CD4-positive, alpha-beta T cell treated with Interleukin-15 for 1 hour (primary cell): ENCODE measurements at regions not wholly inside any gene's neighbourhood (a gene's known extent, or its start where the extent isn't known, plus 50 kb on each side); places are given as distances from the start of the nearest gene placed in this dataset.

Experiments used
- DNase-seq: peaks from one replicate; pipeline ENCODE4 v3.0.0-alpha.2; 2020

- DNase-seq = no peak
Observed at GRCh38 chr2:425243-425642, 137.4 kb upstream of the ALKAL2 start.

GRCh38 chr2:424306-425171 lies 136.6 kb upstream of the ALKAL2 start:
- DNase-seq = no peak

GRCh38 chr2:423479-423878 lies 135.6 kb upstream of the ALKAL2 start:
- no peak for DNase-seq

GRCh38 chr2:422676-423435 lies 135.0 kb upstream of the ALKAL2 start:
- no peak for DNase-seq

- DNase-seq = no peak
Observed at GRCh38 chr2:421406-421805, 133.5 kb upstream of the ALKAL2 start.

GRCh38 chr2:419687-420317 lies 131.9 kb upstream of the ALKAL2 start:
- peak; percentile 21 for DNase-seq

- no peak for DNase-seq
Observed at GRCh38 chr2:417662-418061, 129.8 kb upstream of the ALKAL2 start.

GRCh38 chr2:417006-417405 lies 129.1 kb upstream of the ALKAL2 start:
- no peak for DNase-seq

- DNase-seq = no peak
Observed at GRCh38 chr2:415986-416610, 128.2 kb upstream of the ALKAL2 start.

GRCh38 chr2:409523-409922 lies 121.6 kb upstream of the ALKAL2 start:
- no peak for DNase-seq

GRCh38 chr2:407630-408029 lies 119.7 kb upstream of the ALKAL2 start:
- DNase-seq = no peak

GRCh38 chr2:406876-407275 lies 119.0 kb upstream of the ALKAL2 start:
- DNase-seq = no peak

GRCh38 chr2:406231-406630 lies 118.3 kb upstream of the ALKAL2 start:
- no peak for DNase-seq

- no peak for DNase-seq
Observed at GRCh38 chr2:404581-404980, 116.7 kb upstream of the ALKAL2 start.

- no peak for DNase-seq
Observed at GRCh38 chr2:403682-404081, 115.8 kb upstream of the ALKAL2 start.

- DNase-seq = no peak
Observed at GRCh38 chr2:402721-403120, 114.8 kb upstream of the ALKAL2 start.

GRCh38 chr2:402206-402605 lies 114.3 kb upstream of the ALKAL2 start:
- no peak for DNase-seq

- DNase-seq = no peak
Observed at GRCh38 chr2:401019-401679, 113.3 kb upstream of the ALKAL2 start.

- no peak for DNase-seq
Observed at GRCh38 chr2:397926-398325, 110.0 kb upstream of the ALKAL2 start.

GRCh38 chr2:397521-397920 lies 109.6 kb upstream of the ALKAL2 start:
- DNase-seq = no peak

- no peak for DNase-seq
Observed at GRCh38 chr2:396903-397302, 109.0 kb upstream of the ALKAL2 start.

- no peak for DNase-seq
Observed at GRCh38 chr2:395886-396285, 108.0 kb upstream of the ALKAL2 start.
